ENCODE measurements at regions not wholly inside any gene's neighbourhood (a gene's known extent, or its start where the extent isn't known, plus 50 kb on each side); places are given as distances from the start of the nearest gene placed in this dataset.
"Not testable (repeated sequence)": the region's sequence is repeated elsewhere in the genome, so short reads cannot be mapped to it uniquely, and the experiment has no call there.

GRCh38 chr5:56732121-56732520 lies 83.2 kb upstream of the MAP3K1 start:
- no peak for DNase-seq (ENCODE audit: low spot score)

DNA sequence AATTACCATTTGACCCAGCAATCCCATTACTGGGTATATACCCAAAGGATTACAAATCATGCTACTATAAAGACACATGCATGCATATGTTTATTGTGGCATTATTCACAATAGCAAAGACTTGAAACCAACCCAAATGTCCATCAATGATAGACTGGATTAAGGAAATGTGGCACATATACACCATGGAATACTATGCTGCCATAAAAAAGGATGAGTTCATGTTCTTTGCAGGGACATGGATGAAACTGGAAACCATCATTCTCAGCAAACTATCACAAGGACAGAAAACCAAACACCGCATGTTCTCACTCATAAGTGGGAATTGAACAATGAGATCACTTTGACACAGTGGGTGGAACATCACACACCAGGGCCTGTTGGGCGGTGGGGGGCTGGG lies 83.9 kb upstream of the MAP3K1 start:
- DNase-seq (ENCODE audit: low spot score): not testable (repeated sequence)

DNA sequence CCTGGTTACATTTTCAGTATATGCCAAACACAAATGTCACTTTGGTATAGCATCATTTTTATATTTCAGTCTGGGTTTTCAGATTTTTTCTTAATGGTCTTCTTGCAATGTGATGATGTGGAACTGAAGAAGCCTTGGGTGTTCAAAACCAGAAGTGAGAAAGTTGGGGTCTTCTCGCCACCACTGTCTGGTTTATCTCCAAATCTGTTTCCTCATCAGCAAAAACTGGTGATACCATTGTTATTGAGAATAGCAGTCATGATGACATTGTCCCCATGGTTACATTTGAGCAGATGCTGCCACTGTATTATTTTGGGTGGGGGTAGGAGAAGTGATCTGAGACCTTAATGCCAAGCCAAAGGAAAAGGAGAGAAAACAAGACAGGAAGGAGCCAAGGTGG lies 85.9 kb upstream of the MAP3K1 start:
- no peak for DNase-seq (ENCODE audit: low spot score)

GRCh38 chr5:56725711-56726411 lies 89.5 kb upstream of the MAP3K1 start:
- DNase-seq (ENCODE audit: low spot score): no peak

- not testable (repeated sequence) for DNase-seq (ENCODE audit: low spot score)
These were observed 90.5 kb upstream of the MAP3K1 start for GRCh38 chr5:56724857-56725256.

- DNase-seq (ENCODE audit: low spot score): no peak
These were observed 93.0 kb upstream of the MAP3K1 start for GRCh38 chr5:56722317-56722716.

DNA sequence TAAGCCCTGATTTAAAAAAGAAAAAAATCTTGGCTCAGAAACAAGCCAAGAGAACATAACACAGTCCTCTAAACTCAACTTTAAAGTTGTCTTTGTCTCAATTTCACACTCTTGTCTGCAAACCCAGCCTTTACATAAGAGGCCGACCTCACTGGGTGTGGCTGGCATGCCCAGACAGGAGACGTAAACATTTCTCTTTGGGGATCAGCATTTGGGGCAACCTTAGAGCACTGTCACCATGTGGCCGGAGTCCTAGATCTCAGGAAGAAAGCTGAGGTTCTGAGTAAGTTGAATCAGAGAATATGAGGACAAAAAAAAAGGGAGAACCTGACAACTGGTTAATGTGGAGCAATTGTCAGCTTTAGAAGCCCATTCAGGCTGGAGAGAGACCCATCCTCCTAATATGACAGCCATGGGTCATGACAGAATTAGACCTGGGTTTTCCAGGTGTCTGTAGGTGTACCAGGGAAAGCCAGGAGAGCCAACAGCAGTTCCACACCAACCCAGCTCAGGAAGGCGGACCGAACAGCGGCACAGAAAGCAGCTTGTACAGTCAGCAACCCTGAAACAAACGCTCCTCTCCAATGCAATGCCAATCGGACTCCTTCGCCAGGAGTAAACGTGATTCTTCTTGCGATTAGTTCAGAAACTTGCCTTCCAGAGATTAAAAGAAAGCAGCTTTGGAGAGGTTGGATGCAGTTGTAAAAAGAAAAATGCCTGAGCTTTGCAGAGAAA lies 97.9 kb upstream of the MAP3K1 start:
- no peak for DNase-seq (ENCODE audit: low spot score)

- DNase-seq (ENCODE audit: low spot score): no peak
These were observed 99.4 kb upstream of the MAP3K1 start for GRCh38 chr5:56715986-56716385.

GRCh38 chr5:56712895-56713591 lies 102.3 kb upstream of the MAP3K1 start:
- no peak for DNase-seq (ENCODE audit: low spot score)

DNA sequence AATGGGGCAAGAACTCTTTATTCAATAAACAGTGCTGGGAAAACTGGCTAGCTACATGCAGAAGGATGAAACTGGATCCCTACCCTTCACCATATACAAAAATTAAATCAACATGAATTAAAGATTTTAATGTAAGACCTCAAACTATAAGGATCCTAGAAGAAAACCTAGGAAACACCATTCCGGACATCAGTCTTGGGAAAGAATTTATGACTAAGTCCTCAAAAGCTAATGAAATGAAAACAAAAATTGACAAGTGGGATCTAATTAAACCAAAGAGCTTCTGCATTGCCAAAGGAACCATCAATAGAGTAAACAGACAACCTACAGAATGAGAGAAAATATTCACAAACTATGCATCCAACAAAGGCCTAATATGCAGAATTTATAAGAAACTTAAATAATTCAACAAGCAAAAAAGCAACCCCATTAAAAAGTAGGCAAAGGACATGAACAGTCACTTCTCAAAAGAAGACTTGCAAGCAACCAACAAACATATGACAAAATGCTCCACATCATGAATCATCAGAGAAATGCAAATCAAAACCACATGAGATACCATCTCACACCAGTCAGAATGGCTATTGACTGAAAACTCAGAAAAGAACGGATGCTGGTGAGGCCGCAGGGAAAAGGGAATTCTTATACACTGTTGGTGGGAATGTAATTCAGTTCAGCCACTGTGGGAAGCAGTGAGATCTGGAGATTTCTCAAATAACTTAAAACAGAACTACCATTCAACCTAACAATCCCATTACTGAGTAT lies 104.3 kb upstream of the MAP3K1 start:
- no peak for DNase-seq (ENCODE audit: low spot score)

GRCh38 chr5:56706504-56706903 lies 108.8 kb upstream of the MAP3K1 start:
- DNase-seq (ENCODE audit: low spot score): no peak

DNA sequence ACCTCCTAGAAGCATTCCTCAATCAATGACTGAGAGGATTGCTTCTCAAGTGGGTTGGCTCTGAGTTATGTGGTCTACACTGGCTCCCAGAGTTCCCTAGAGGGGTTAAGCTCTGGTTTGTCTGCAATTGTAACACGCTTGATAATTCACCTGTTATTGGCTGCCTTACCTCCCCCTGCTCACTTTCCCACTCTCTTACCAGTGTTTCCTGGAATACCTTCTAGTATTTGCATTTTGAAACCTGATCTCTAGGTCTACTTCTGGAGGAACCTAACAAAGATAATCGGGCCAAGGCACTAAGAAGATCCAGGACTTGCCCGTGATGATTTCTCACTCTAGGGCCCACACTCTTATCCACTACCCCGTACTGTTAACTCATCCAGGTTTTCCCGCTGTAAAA lies 110.1 kb upstream of the MAP3K1 start:
- no peak for DNase-seq (ENCODE audit: low spot score)

- no peak for DNase-seq (ENCODE audit: low spot score)
These were observed 111.4 kb upstream of the MAP3K1 start for GRCh38 chr5:56703952-56704351.

DNA sequence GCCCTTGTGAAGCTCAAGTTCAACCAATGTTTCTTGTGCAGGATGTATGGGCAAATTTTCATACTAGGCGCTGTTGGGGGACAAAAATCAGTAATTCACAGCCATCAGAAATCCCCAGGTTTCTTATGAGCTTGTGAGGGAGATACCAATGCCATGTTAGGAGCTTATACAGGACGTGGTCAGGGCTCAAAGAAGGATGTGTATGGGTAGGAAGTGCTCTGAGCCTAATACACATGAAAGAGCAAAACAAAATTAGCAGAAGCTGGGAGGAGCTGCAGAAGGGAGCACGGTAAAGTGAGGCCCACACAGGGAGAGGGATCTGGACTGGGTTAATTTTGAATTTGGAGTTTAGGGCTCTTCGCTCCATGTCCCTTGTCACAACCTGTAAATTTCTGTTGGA lies 114.6 kb upstream of the MAP3K1 start:
- no peak for DNase-seq (ENCODE audit: low spot score)

DNA sequence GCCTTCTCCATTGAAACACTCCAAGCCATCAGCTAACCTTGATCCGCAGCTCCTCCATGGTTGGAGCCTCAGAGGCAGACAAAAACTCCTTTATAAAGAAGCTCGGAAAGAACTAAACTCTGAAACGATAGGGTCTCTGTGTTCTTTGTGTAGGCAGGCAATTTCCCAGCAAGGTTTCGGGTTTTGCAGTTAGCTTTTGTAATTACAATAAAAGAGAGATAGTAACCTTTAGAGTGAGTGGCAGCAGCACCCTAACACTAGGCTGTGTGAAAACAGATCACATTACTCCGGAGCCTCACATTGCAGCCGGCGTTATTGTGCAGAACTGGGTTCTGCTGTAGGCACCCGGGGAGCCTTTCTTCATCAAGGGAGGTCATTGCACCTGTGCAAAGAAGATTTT lies 115.8 kb upstream of the MAP3K1 start:
- no peak for DNase-seq (ENCODE audit: low spot score)

- no peak for DNase-seq (ENCODE audit: low spot score)
These were observed 116.6 kb upstream of the MAP3K1 start for GRCh38 chr5:56698463-56699381.

DNA sequence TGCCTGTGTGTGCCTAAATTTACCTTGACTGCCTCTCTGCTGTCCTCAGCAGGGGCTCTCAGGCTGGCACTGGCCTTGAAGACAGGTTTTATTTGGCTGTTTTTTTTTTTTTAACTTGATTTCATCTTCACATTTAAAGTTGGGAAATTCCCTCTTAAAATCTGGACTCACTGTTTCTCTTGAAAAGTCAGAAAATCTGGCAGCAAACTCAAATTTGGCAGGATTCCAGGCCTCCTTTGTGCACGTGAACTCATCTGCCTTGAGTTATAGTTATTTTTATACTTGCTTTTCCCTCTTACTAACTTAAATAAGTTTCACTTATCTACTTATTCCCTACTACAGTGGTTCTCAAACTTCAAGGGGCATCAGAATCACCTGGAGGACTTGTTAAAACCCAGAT lies 118.4 kb upstream of the MAP3K1 start:
- DNase-seq (ENCODE audit: low spot score): no peak

DNA sequence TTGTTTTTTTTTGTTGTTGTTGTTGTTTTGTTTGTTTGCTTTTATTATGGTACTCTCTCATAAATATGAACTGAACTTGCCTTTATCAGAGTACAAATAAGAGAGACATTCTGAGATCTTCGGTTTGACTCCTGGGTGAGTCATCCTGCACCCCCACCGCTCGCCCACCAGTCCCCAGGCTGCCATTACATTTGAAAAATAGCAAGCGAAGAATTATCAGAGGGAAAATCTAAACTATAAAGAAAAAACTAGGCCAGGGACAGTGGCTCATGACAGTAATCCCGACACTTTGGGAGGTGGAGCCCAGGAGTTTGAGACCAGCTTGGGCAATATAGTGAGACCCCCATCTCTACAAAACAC lies 122.1 kb upstream of the MAP3K1 start:
- DNase-seq (ENCODE audit: low spot score): no peak

GRCh38 chr5:56692359-56693219 lies 122.8 kb upstream of the MAP3K1 start:
- no peak for DNase-seq (ENCODE audit: low spot score)

DNA sequence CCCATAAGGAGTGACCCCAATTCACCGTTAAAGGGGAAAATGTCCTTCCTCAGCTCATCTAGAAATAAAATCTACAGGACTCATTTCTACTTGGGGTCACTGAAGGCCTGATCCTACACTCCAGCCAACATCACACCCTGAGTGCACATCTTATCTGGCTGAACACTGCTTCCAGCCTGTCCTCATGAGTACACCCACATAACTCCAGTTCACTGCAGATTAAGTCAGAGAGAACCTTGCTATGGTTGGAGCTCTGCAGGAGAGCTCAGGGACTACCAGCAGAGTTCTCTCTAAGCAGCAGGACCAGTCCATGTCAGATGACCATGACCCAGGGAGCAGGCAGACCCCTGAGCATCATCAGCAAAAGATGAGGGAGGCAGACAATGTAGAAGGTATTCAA lies 126.9 kb upstream of the MAP3K1 start:
- no peak for DNase-seq (ENCODE audit: low spot score)
